ENCODE measurements at regions not wholly inside any gene's neighbourhood (a gene's known extent, or its start where the extent isn't known, plus 50 kb on each side); places are given as distances from the start of the nearest gene placed in this dataset.

DNA sequence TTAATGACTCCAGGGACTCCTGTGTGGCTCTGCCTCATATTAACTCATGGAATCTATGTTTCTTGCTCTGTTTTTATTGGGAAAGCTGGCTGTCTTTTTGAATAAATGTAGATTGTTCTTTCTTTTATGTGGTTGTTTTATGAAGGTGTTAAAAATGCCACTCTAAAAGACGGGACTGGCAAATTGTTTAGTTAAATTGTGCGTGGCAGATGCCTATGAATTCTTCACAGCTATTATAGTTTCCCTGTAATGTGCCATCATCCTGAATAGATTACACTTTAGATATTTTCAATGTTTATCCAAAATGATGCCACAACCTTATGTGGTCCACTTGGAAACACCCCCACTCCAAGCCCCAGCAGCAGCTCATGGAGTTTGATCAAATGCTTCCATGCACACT is 149.7 kb downstream of the ST6GAL2 start:
- H3K27me3 ChIP-seq (ENCODE audit: control insufficient read depth in 2 of 2, insufficient read depth in 2 of 2, low read length in 2 of 2), result no peaks in the 10 kb centered on the region
- no peak for DNase-seq
- Mint-ChIP-seq H3K4me1 (no peaks in the 10 kb centered on the region), H3K36me3 (no peaks in the 10 kb centered on the region), H3K27me3 (ENCODE audit: low read depth in 3 of 3) (no peaks in the 10 kb centered on the region), H3K9me3 (peaks cover 3 to 18% (median 7%) of the 10 kb centered on the region in 7 donors), H3K27ac (no peak overlapping the region), H3K4me3 (no peak overlapping the region)
- no peak overlapping the region for H3K4me3 ChIP-seq (replicated peaks in 1 of 3; ENCODE audit: low read depth in 2 of 3, low read length in 3 of 3)
- no peaks in the 10 kb centered on the region for H3K79me2 ChIP-seq (ENCODE audit: insufficient read depth, low read length)
- H4K20me1 ChIP-seq (ENCODE audit: insufficient read depth, low read length), result no peaks in the 10 kb centered on the region
- H3K4me1 ChIP-seq (ENCODE audit: control insufficient read depth in 1 of 2, insufficient read depth in 2 of 2, low read length in 2 of 2), result no peaks in the 10 kb centered on the region
- WGBS (ENCODE audit: insufficient coverage), result no CpG with 5 or more reads among the region's 2 CpGs
- H3K36me3 ChIP-seq (replicated peaks in 1 of 2; ENCODE audit: control insufficient read depth in 1 of 2, insufficient read depth in 2 of 2, low read length in 2 of 2), result no peaks in the 10 kb centered on the region
- intact Hi-C loops (cut with micrococcal nuclease), result no loop called here
- no peak overlapping the region for H3K9ac ChIP-seq (ENCODE audit: insufficient read depth, low read length, poor library complexity, severe bottlenecking)
- H2AFZ ChIP-seq (ENCODE audit: insufficient read depth, low read depth, low read length, poor library complexity, severe bottlenecking), result no peak overlapping the region
- TF ChIP-seq, protein P1, sequence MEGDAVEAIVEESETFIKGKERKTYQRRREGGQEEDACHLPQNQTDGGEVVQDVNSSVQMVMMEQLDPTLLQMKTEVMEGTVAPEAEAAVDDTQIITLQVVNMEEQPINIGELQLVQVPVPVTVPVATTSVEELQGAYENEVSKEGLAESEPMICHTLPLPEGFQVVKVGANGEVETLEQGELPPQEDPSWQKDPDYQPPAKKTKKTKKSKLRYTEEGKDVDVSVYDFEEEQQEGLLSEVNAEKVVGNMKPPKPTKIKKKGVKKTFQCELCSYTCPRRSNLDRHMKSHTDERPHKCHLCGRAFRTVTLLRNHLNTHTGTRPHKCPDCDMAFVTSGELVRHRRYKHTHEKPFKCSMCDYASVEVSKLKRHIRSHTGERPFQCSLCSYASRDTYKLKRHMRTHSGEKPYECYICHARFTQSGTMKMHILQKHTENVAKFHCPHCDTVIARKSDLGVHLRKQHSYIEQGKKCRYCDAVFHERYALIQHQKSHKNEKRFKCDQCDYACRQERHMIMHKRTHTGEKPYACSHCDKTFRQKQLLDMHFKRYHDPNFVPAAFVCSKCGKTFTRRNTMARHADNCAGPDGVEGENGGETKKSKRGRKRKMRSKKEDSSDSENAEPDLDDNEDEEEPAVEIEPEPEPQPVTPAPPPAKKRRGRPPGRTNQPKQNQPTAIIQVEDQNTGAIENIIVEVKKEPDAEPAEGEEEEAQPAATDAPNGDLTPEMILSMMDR (IDR thresholded peaks at IDR 0.05), result no peak
- peaks cover 0 to 3% of the 10 kb centered on the region in 2 donors for H3K9me3 ChIP-seq (replicated peaks in 1 of 2; ENCODE audit: control insufficient read depth in 1 of 2, insufficient read depth in 1 of 2, low read length in 2 of 2)
- H3K27ac ChIP-seq (ENCODE audit: low read depth in 1 of 2, low read length in 2 of 2), result no peak overlapping the region
- no peak overlapping the region for H3K4me2 ChIP-seq (replicated peaks; ENCODE audit: extremely low read depth, low read length, poor library complexity, severe bottlenecking)

DNA sequence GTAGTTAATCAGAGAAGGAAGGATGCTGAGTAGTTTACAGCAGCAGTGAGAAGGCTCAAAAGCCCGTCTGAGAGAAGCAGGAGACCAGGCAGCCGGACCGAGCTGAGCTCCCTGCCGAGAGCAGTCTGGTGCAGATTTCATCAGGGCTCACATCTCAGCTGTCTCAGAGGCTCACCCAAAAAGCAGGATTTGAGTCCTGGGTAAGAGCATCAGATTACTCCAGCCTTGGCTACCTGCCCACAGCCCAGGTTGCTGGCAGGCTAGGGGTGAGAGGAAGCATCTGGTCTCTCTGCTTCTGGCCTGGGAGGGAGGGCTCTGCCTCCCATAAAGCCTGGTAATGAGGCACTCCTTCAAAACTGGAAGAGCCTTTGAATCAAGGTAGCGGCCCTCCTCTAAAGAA is 140.5 kb downstream of the ST6GAL2 start:
- Histone ChIP-seq H3K9ac (ENCODE audit: insufficient read depth, low read length, poor library complexity, severe bottlenecking) (no peak overlapping the region), H3K9me3 (replicated peaks in 1 of 2; ENCODE audit: control insufficient read depth in 1 of 2, insufficient read depth in 1 of 2, low read length in 2 of 2) (no peaks in the 10 kb centered on the region), H3K4me3 (replicated peaks in 1 of 3; ENCODE audit: low read depth in 2 of 3, low read length in 3 of 3) (no peak overlapping the region), H3K79me2 (ENCODE audit: insufficient read depth, low read length) (no peaks in the 10 kb centered on the region), H3K4me1 (ENCODE audit: control insufficient read depth in 1 of 2, insufficient read depth in 2 of 2, low read length in 2 of 2) (no peaks in the 10 kb centered on the region), H2AFZ (ENCODE audit: insufficient read depth, low read depth, low read length, poor library complexity, severe bottlenecking) (no peak overlapping the region), H3K27me3 (ENCODE audit: control insufficient read depth in 2 of 2, insufficient read depth in 2 of 2, low read length in 2 of 2) (no peaks in the 10 kb centered on the region), H3K36me3 (replicated peaks in 1 of 2; ENCODE audit: control insufficient read depth in 1 of 2, insufficient read depth in 2 of 2, low read length in 2 of 2) (no peaks in the 10 kb centered on the region), H3K27ac (ENCODE audit: low read depth in 1 of 2, low read length in 2 of 2) (no peak overlapping the region), H4K20me1 (ENCODE audit: insufficient read depth, low read length) (no peaks in the 10 kb centered on the region), H3K4me2 (replicated peaks; ENCODE audit: extremely low read depth, low read length, poor library complexity, severe bottlenecking) (no peak overlapping the region)
- no peak for DNase-seq
- Mint-ChIP-seq H3K4me1 (no peaks in the 10 kb centered on the region), H3K9me3 (peaks cover 0 to 4% (median 0%) of the 10 kb centered on the region in 7 donors), H3K4me3 (no peak overlapping the region), H3K36me3 (no peaks in the 10 kb centered on the region), H3K27me3 (ENCODE audit: low read depth in 3 of 3) (peaks cover 0 to 2% (median 2%) of the 10 kb centered on the region in 3 donors), H3K27ac (no peak overlapping the region)
- intact Hi-C loops (cut with micrococcal nuclease), result no loop called here
- TF ChIP-seq, protein P1 (IDR thresholded peaks at IDR 0.05), result no peak
- WGBS (ENCODE audit: insufficient coverage), result 3% methylated on average over 4 of the region's 5 CpGs
